Mesenchymal stem cell (in vitro differentiated cells and primary cell): ENCODE measurements at regions not wholly inside any gene's neighbourhood (a gene's known extent, or its start where the extent isn't known, plus 50 kb on each side); places are given as distances from the start of the nearest gene placed in this dataset.

Source experiments
- DNase-seq: peaks from one replicate; pipeline ENCODE4 v3.0.0-alpha.2; 2013
- H2AFZ ChIP-seq: one replicate; pipeline ENCODE4 v1.6.1; 2013; ENCODE audit warnings: low read depth, mild to moderate bottlenecking, control low read depth, inconsistent platforms, low read length, moderate library complexity
- H2AK5ac ChIP-seq: 2 replicates; pipeline ENCODE4 v1.6.1; 2013; ENCODE audit warnings: low read length, moderate library complexity, mild to moderate bottlenecking, inconsistent platforms; ENCODE audit not compliant: severe bottlenecking
- H2BK120ac ChIP-seq: one replicate; pipeline ENCODE4 v1.6.1; 2013; ENCODE audit warnings: low read depth, mild to moderate bottlenecking, inconsistent platforms, low read length, moderate library complexity
- H2BK12ac ChIP-seq, 2 experiments: one replicate each; pipeline ENCODE4 v1.6.1; 2013; ENCODE audit warnings: inconsistent platforms in 2 of 2, low read length in 2 of 2, mild to moderate bottlenecking in 2 of 2, moderate library complexity in 2 of 2, control low read depth in 1 of 2
- H2BK15ac ChIP-seq: one replicate; pipeline ENCODE4 v1.6.1; 2013; ENCODE audit warnings: mild to moderate bottlenecking, low read depth, inconsistent platforms; ENCODE audit not compliant: poor library complexity, severe bottlenecking
- H2BK5ac ChIP-seq: 2 replicates; pipeline ENCODE4 v1.6.1; 2013; ENCODE audit warnings: low read depth, mild to moderate bottlenecking, low read length, control low read depth, inconsistent platforms; ENCODE audit not compliant: poor library complexity, severe bottlenecking
- H3K14ac ChIP-seq, 2 experiments: one replicate each; pipeline ENCODE4 v1.6.1; 2013; ENCODE audit warnings: inconsistent platforms in 2 of 2, low read length in 2 of 2, control low read depth in 1 of 2, mild to moderate bottlenecking in 1 of 2, moderate library complexity in 1 of 2
- H3K18ac ChIP-seq, 2 experiments: one replicate each; pipeline ENCODE4 v1.6.1; 2013; ENCODE audit warnings: inconsistent platforms in 2 of 2, low read length in 2 of 2, control low read depth in 1 of 2, low read depth in 1 of 2, mild to moderate bottlenecking in 1 of 2
- H3K23ac ChIP-seq, 2 experiments: one replicate each; pipeline ENCODE4 v1.6.1; 2013; ENCODE audit warnings: inconsistent platforms in 2 of 2, low read length in 2 of 2, mild to moderate bottlenecking in 2 of 2, moderate library complexity in 2 of 2, control low read depth in 1 of 2
- H3K27ac ChIP-seq: 2 replicates; pipeline ENCODE4 v1.5.1; 2013; ENCODE audit warnings: mild to moderate bottlenecking, moderate library complexity, low read length, control low read depth, inconsistent platforms; ENCODE audit not compliant: poor library complexity, severe bottlenecking
- H3K27me3 ChIP-seq, 2 experiments: 2 replicates each; pipeline versions ENCODE4 v1.6.1 to v1.7.0; 2013; ENCODE audit warnings: low read length in 2 of 2, mild to moderate bottlenecking in 2 of 2, moderate library complexity in 2 of 2, control low read depth in 1 of 2, inconsistent platforms in 1 of 2; ENCODE audit not compliant: control insufficient read depth in 1 of 2, insufficient read depth in 1 of 2
- H3K36me3 ChIP-seq, 2 experiments: 2 replicates each; pipeline versions ENCODE4 v1.6.1 to v1.7.0; 2013; ENCODE audit warnings: low read length in 2 of 2, control low read depth in 1 of 2, inconsistent platforms in 1 of 2, low read depth in 1 of 2, mild to moderate bottlenecking in 1 of 2; ENCODE audit not compliant: insufficient read depth in 2 of 2, control insufficient read depth in 1 of 2
- H3K4ac ChIP-seq, 2 experiments: one replicate each; pipeline ENCODE4 v1.6.1; 2013; ENCODE audit warnings: inconsistent platforms in 2 of 2, low read length in 2 of 2, mild to moderate bottlenecking in 2 of 2, moderate library complexity in 2 of 2, control low read depth in 1 of 2, low read depth in 1 of 2
- H3K4me1 ChIP-seq: 2 replicates; pipeline ENCODE4 v1.6.1; 2013; ENCODE audit warnings: low read depth, low read length, control low read depth; ENCODE audit not compliant: control insufficient read depth, insufficient read depth
- H3K4me2 ChIP-seq: 2 replicates; pipeline ENCODE4 v1.6.1; 2013; ENCODE audit warnings: low read length, mild to moderate bottlenecking, inconsistent platforms; ENCODE audit not compliant: poor library complexity, severe bottlenecking
- H3K4me3 ChIP-seq, 2 experiments: 2 replicates each; pipeline versions ENCODE4 v1.5.1 to v1.7.0; 2013; ENCODE audit warnings: low read length in 2 of 2, mild to moderate bottlenecking in 2 of 2, control low read depth in 1 of 2, low read depth in 1 of 2; ENCODE audit not compliant: insufficient read depth in 1 of 2
- H3K79me1 ChIP-seq: replicated peaks from 2 replicates; pipeline ENCODE4 v1.6.1; 2013; ENCODE audit warnings: mild to moderate bottlenecking, control low read depth, low read length, inconsistent platforms; ENCODE audit not compliant: poor library complexity, severe bottlenecking
- H3K9ac ChIP-seq: 2 replicates; pipeline ENCODE4 v1.7.0; 2013; ENCODE audit warnings: mild to moderate bottlenecking, low read length, moderate library complexity
- H3K9me3 ChIP-seq: 2 replicates; pipeline ENCODE4 v1.7.0; 2013; ENCODE audit warnings: mild to moderate bottlenecking, low read length; ENCODE audit not compliant: control insufficient read depth
- H4K8ac ChIP-seq: one replicate; pipeline ENCODE4 v1.6.1; 2013; ENCODE audit warnings: inconsistent platforms, mild to moderate bottlenecking, low read length, moderate library complexity
- H4K91ac ChIP-seq: one replicate; pipeline ENCODE4 v1.6.1; 2013; ENCODE audit warnings: mild to moderate bottlenecking, low read length, inconsistent platforms
- WGBS: methylation state at CpG from one replicate; pipeline ENCODE4 v1.1.7; 2013; ENCODE audit warnings: mixed read lengths; 5-methylcytosine and 5-hydroxymethylcytosine counted together

DNA sequence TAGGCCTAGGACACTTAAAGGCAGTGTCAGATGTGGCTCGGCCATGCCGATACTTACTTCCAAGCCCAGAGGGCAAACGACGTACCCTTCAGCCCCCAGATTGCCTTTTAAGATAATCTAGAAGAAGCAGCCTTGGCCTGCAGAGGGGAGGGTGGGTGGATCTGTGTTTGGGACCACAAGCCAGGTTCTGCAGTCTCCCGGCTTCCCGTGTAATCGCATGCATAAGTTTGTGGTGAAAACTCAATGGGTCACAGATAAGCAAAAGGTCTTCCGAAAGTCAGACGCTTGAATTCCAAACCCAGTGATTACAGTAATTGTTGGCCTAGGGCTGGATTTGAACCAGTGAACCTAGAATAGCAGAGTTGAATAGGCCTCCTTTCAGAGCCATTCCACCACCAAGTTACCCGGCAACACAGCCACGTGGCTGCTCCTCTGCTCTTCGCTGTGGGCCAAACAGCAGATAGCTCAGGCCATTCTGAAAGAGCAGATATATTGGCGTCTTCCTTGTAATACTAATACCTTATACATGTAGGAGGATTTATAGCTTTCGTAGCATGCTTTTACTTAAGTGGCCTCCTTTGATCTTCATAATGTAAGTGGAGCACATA lies 170.8 kb upstream of the CADM1 start:
- no peak overlapping the region for H2BK5ac ChIP-seq
- no peaks in the 10 kb centered on the region for H3K9me3 ChIP-seq
- H2BK12ac ChIP-seq = no peak overlapping the region
- DNase-seq = no peak
- H2AFZ ChIP-seq = no peak overlapping the region
- no peak overlapping the region for H3K4me3 ChIP-seq
- H3K4me1 ChIP-seq = peaks cover 33% of the 10 kb centered on the region
- no peak overlapping the region for H2BK120ac ChIP-seq
- no peaks in the 10 kb centered on the region for H3K79me1 ChIP-seq
- no peak overlapping the region for H3K4ac ChIP-seq
- no peak overlapping the region for H3K9ac ChIP-seq
- H2AK5ac ChIP-seq = peak overlapping the region; percentile 85
- H3K4me2 ChIP-seq = no peak overlapping the region
- 84% methylated on average over 11 of the region's 14 CpGs for WGBS
- H3K27ac ChIP-seq = no peak overlapping the region
- H4K91ac ChIP-seq = no peak overlapping the region
- H2BK15ac ChIP-seq = no peak overlapping the region
- no peak overlapping the region for H3K14ac ChIP-seq
- peaks cover 0 to 5% of the 10 kb centered on the region in 2 experiments for H3K27me3 ChIP-seq
- no peak overlapping the region for H3K23ac ChIP-seq
- H3K18ac ChIP-seq = no peak overlapping the region
- no peak overlapping the region for H4K8ac ChIP-seq
- H3K36me3 ChIP-seq = peaks cover 0 to 6% of the 10 kb centered on the region in 2 experiments

DNA sequence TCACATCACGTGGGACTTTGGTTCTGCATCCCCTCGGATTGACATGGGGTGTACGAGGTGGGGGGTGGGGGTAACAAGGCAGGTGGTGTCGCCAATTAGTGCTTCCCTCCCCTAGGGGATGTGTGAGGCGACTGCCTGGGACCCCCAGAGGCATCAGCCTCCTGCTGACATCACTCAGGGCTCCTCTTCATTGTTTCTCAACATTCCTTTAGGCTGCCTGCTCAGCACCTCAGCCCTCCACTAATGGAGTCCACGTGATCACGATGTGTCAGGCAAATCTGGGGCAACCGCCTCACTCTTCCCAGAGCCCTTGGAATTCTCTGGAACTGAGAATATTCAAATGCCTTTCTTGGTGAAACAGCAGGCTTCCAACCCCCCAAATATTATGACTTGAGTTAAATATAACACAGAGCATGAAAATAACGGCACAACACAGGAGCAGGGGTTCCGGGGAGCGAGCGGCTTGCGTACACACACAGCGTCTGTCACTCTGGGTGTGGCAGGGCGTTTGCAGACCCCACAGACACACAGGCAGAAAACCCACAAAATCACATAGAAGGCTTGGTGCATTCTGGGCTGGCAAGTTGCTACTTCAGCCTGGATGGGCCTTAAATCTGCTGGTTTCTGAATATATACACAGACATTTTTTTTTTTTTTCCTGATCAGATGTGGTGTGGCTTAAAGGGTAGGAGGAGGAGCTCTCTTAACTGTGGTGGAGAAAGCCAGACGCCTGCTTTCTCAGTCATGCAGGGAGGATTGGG lies 170.1 kb upstream of the CADM1 start:
- Histone ChIP-seq H3K9ac (no peak overlapping the region), H2BK12ac (no peak overlapping the region), H4K91ac (no peak overlapping the region), H3K18ac (no peak overlapping the region), H2AFZ (no peak overlapping the region), H3K4me2 (no peak overlapping the region), H3K36me3 (peaks cover 0 to 6% of the 10 kb centered on the region in 2 experiments), H3K27ac (no peak overlapping the region), H3K4me3 (no peak overlapping the region), H3K27me3 (peaks cover 0 to 5% of the 10 kb centered on the region in 2 experiments), H3K4me1 (peaks cover 31% of the 10 kb centered on the region), H2BK120ac (no peak overlapping the region), H3K23ac (no peak overlapping the region), H2BK15ac (no peak overlapping the region), H2BK5ac (no peak overlapping the region), H3K79me1 (no peaks in the 10 kb centered on the region), H4K8ac (no peak overlapping the region), H2AK5ac (peak overlapping the region; percentile 85), H3K9me3 (no peaks in the 10 kb centered on the region), H3K14ac (no peak overlapping the region), H3K4ac (no peak overlapping the region)
- 80% methylated on average over 16 of the region's 16 CpGs for WGBS
- DNase-seq = no peak

DNA sequence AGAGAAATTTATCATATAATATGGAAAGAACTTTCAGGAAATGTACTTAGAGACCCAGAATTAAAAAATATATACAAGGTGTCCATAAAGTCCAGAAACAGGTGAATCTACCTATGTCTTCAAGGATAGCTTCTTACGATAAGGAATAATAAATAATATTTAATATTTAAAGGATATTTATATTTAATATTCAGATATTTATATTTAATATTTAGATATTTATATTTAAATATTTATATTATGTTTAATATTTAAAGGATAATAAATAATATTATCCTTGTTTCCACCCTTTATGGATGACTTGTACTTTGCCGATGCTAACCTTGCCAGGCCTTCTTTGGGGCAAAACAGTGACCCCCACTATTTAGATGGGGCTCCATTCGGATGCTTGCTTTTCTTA lies 169.5 kb upstream of the CADM1 start:
- no peak for DNase-seq
- no peaks in the 10 kb centered on the region for H3K79me1 ChIP-seq
- peaks cover 29% of the 10 kb centered on the region for H3K4me1 ChIP-seq
- no peak overlapping the region for H3K23ac ChIP-seq
- H3K4me3 ChIP-seq = no peak overlapping the region
- no peak overlapping the region for H2AFZ ChIP-seq
- H2BK15ac ChIP-seq = no peak overlapping the region
- H3K36me3 ChIP-seq = peaks cover 0 to 6% of the 10 kb centered on the region in 2 experiments
- no peak overlapping the region for H2BK120ac ChIP-seq
- no peak overlapping the region for H3K4ac ChIP-seq
- no peaks in the 10 kb centered on the region for H3K9me3 ChIP-seq
- H3K14ac ChIP-seq = no peak overlapping the region
- H4K8ac ChIP-seq = no peak overlapping the region
- H2BK5ac ChIP-seq = no peak overlapping the region
- no peak overlapping the region for H3K27ac ChIP-seq
- no peak overlapping the region for H3K4me2 ChIP-seq
- WGBS = 100% methylated on average over 2 of the region's 3 CpGs
- no peaks in the 10 kb centered on the region for H3K27me3 ChIP-seq
- H4K91ac ChIP-seq = no peak overlapping the region
- H2BK12ac ChIP-seq = no peak overlapping the region
- no peak overlapping the region for H3K9ac ChIP-seq
- no peak overlapping the region for H3K18ac ChIP-seq
- H2AK5ac ChIP-seq = peak overlapping the region; percentile 21

DNA sequence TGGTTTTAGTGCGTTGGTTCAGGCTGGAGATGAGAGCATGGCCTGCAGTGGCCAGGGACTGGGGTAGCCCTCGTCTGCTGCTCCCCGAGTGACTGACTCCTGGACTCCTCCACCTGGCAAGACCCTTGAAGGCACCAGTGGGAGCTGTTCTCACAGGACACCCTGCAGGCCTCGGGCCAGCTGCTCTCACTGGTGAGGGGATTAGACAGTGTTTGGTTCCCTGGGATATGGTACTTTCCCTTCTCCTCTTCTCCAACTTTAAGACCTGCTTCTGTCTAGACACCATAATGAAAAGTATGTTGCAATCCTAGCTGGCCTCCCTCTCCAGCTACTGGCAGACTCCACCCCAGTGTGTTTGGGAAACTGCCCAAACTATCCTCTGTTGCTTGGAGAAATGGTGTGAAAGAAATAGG lies 168.8 kb upstream of the CADM1 start:
- H2AFZ ChIP-seq = no peak overlapping the region
- H2BK15ac ChIP-seq = no peak overlapping the region
- H3K9ac ChIP-seq = no peak overlapping the region
- H2BK12ac ChIP-seq = no peak overlapping the region
- H3K4me2 ChIP-seq = no peak overlapping the region
- no peak overlapping the region for H3K27ac ChIP-seq
- H4K91ac ChIP-seq = no peak overlapping the region
- no peak overlapping the region for H2BK120ac ChIP-seq
- H3K4ac ChIP-seq = no peak overlapping the region
- no peaks in the 10 kb centered on the region for H3K9me3 ChIP-seq
- 91% methylated on average over 4 of the region's 4 CpGs for WGBS
- no peak overlapping the region for H3K14ac ChIP-seq
- H4K8ac ChIP-seq = no peak overlapping the region
- no peak overlapping the region for H2BK5ac ChIP-seq
- no peak overlapping the region for H3K4me3 ChIP-seq
- peaks cover 29% of the 10 kb centered on the region for H3K4me1 ChIP-seq
- H3K79me1 ChIP-seq = no peaks in the 10 kb centered on the region
- H3K18ac ChIP-seq = peak overlapping the region in 1 of 2 experiments; percentile 30
- no peak overlapping the region for H3K23ac ChIP-seq
- no peaks in the 10 kb centered on the region for H3K27me3 ChIP-seq
- H2AK5ac ChIP-seq = peak overlapping the region; percentile 37
- H3K36me3 ChIP-seq = peaks cover 0 to 6% of the 10 kb centered on the region in 2 experiments
- DNase-seq = peak; percentile 48
